ENCODE measurements at regions not wholly inside any gene's neighbourhood (a gene's known extent, or its start where the extent isn't known, plus 50 kb on each side); places are given as distances from the start of the nearest gene placed in this dataset.

DNA sequence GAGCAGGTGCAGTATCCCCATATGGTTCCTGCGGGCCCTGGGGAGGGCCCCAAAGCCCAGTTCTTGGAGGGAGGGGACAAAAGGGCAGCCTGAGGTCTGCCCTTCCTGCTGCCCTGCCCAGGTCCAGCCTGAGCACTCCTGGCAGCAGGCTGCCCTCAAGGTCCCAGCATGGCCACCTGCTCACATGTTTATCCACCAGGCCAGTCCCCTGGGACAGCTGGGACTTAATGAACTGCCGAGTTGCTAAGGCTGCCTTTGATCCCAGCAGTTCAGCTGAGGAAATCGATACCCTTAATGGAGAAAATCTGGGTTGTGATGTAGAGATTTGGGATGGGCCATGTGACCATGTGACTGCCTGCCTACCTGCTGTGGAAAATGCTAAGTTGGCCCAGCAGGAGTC lies 146.2 kb downstream of the TRIM29 start:
- FAIRE-seq (no peak), ATAC-seq (no peak), DNase-seq (ENCODE audit: low spot score) (no peak)
- H3K27me3 ChIP-seq (ENCODE audit: control insufficient read depth in 1 of 2, insufficient read depth in 2 of 2, low read length in 2 of 2) = peaks cover 5 to 48% of the 10 kb centered on the region in 2 experiments; a peak in 4 of 5 replicates
- intact Hi-C loops (cut with micrococcal nuclease; ENCODE audit: unreplicated experiment) = no loop called here
- no peaks in the 10 kb centered on the region for H3K4me1 ChIP-seq (ENCODE audit: insufficient read depth, low read length)
- no peak overlapping the region for H3K27ac ChIP-seq (ENCODE audit: extremely low read length, insufficient read depth, low read length)
- no peaks in the 10 kb centered on the region for H3K79me2 ChIP-seq (ENCODE audit: insufficient read depth, low read length)
- WGBS (ENCODE audit: low lambda C conversion rate) = 6% methylated on average over 3 of the region's 3 CpGs
- no peak overlapping the region for H3K4me2 ChIP-seq (ENCODE audit: low read depth, low read length)
- H3K9ac ChIP-seq (ENCODE audit: insufficient read depth, low read depth, low read length) = no peak overlapping the region
- no peaks in the 10 kb centered on the region for H3K9me3 ChIP-seq (ENCODE audit: low read length)
- no TSS peak for BruUV-seq (replicated peaks)
- H3K36me3 ChIP-seq (replicated peaks in 1 of 2; ENCODE audit: control insufficient read depth in 1 of 2, insufficient read depth in 2 of 2, low read length in 2 of 2) = no peaks in the 10 kb centered on the region
- ChIA-PET CTCF (ENCODE audit: low intra/inter-chr PET ratio, low total read pairs) (no interaction called here), POLR2A (no interaction called here)
- H3K4me3 ChIP-seq (replicated peaks in 1 of 3; ENCODE audit: insufficient read depth in 1 of 3, low read depth in 2 of 3, low read length in 3 of 3) = no peak overlapping the region
- in situ Hi-C loops (cut with HindIII; ENCODE audit: extremely low pct_ligation_motif_present, low pct_unique_long_range_greater_than_20kb) = no loop called here
- H4K20me1 ChIP-seq (ENCODE audit: insufficient read depth, low read length) = no peaks in the 10 kb centered on the region
- no peak overlapping the region for H2AFZ ChIP-seq (ENCODE audit: low read length)
- no peak for TF ChIP-seq ZNF773 (CRISPR knock-in tag; IDR thresholded peaks at IDR 0.05; ENCODE audit: borderline replicate concordance)
- TF ChIP-seq SOX13 (IDR thresholded peaks at IDR 0.05) = no peak
- no peak for TF ChIP-seq SOX13 (CRISPR knock-in tag; conservative IDR thresholded peaks at IDR 0.05 in 1 of 2, IDR thresholded peaks at IDR 0.05 in 1 of 2)
- no peak for TF ChIP-seq HMGA1 (CRISPR knock-in tag; conservative IDR thresholded peaks at IDR 0.05)
- TF ChIP-seq TEAD3 (CRISPR knock-in tag; optimal IDR thresholded peaks at IDR 0.05; ENCODE audit: borderline replicate concordance) = no peak
- TF ChIP-seq RFX1 (IDR thresholded peaks at IDR 0.05) = no peak
- TF ChIP-seq, protein P1, sequence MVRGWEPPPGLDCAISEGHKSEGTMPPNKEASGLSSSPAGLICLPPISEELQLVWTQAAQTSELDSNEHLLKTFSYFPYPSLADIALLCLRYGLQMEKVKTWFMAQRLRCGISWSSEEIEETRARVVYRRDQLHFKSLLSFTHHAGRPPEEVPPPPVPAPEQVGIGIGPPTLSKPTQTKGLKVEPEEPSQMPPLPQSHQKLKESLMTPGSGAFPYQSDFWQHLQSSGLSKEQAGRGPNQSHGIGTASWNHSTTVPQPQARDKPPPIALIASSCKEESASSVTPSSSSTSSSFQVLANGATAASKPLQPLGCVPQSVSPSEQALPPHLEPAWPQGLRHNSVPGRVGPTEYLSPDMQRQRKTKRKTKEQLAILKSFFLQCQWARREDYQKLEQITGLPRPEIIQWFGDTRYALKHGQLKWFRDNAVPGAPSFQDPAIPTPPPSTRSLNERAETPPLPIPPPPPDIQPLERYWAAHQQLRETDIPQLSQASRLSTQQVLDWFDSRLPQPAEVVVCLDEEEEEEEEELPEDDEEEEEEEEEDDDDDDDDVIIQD (CRISPR knock-in tag; IDR thresholded peaks at IDR 0.05; ENCODE audit: low read depth) = no peak
- no peak for TF ChIP-seq SALL2 (CRISPR knock-in tag; IDR thresholded peaks at IDR 0.05)
- TF ChIP-seq ETV5 (CRISPR knock-in tag; IDR thresholded peaks at IDR 0.05; ENCODE audit: borderline replicate concordance) = no peak
- no peak for TF ChIP-seq ARID2 (CRISPR knock-in tag; IDR thresholded peaks at IDR 0.05; ENCODE audit: borderline replicate concordance)
- no peak for TF ChIP-seq STAT6 (CRISPR knock-in tag; IDR thresholded peaks at IDR 0.05; ENCODE audit: borderline replicate concordance)
- TF ChIP-seq, protein P2, sequence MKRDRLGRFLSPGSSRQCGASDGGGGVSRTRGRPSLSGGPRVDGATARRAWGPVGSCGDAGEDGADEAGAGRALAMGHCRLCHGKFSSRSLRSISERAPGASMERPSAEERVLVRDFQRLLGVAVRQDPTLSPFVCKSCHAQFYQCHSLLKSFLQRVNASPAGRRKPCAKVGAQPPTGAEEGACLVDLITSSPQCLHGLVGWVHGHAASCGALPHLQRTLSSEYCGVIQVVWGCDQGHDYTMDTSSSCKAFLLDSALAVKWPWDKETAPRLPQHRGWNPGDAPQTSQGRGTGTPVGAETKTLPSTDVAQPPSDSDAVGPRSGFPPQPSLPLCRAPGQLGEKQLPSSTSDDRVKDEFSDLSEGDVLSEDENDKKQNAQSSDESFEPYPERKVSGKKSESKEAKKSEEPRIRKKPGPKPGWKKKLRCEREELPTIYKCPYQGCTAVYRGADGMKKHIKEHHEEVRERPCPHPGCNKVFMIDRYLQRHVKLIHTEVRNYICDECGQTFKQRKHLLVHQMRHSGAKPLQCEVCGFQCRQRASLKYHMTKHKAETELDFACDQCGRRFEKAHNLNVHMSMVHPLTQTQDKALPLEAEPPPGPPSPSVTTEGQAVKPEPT (CRISPR knock-in tag; IDR thresholded peaks at IDR 0.05; ENCODE audit: low read depth) = no peak
- no peak for TF ChIP-seq RNF219 (CRISPR knock-in tag; IDR thresholded peaks at IDR 0.05)
- no peak for TF ChIP-seq RXRB (CRISPR knock-in tag; IDR thresholded peaks at IDR 0.05; ENCODE audit: borderline replicate concordance)

Measured in HepG2 (cell line).